GM12878 (cell line): ENCODE measurements at regions not wholly inside any gene's neighbourhood (a gene's known extent, or its start where the extent isn't known, plus 50 kb on each side); places are given as distances from the start of the nearest gene placed in this dataset.

Experiments
- ATAC-seq: fragments of 200-7000 bp; cut with Tn5 transposase; 3 replicates; pipeline ENCODE4 v1.9.1; 2020; ENCODE audit warnings: mild to moderate bottlenecking, moderate library complexity
- BruUV-seq: library from RNA; stranded (reverse); fragments of 400-500 nt; replicated peaks from 2 replicates; lab custom pipeline; 2021; lab: Mats Ljungman, UMichigan
- CTCF ChIA-PET: fragments of 300-600 bp; sonication (Branson Sonifier 250); formaldehyde crosslinking; extraction: SDS; loops from one replicate; lab custom pipeline; 2021; ENCODE audit warnings: inconsistent platforms; lab: Yijun Ruan, JAX
- POLR2A ChIA-PET: fragments of 350-600 bp; formaldehyde crosslinking; extraction: SDS; loops from one replicate; lab custom pipeline; 2021; ENCODE audit warnings: inconsistent platforms; lab: Charles Lee
- RAD21 ChIA-PET: fragments of 300-600 bp; sonication (Branson Sonifier 250); formaldehyde crosslinking; loops from one replicate; lab custom pipeline; 2023; ENCODE audit warnings: antibody characterized with exemption; ENCODE audit not compliant: unreplicated experiment; lab: Charles Lee
- SMC1A ChIA-PET: fragments of 300-600 bp; sonication (Branson Sonifier 250); formaldehyde crosslinking; loops from one replicate; lab custom pipeline; 2023; ENCODE audit not compliant: unreplicated experiment, uncharacterized antibody; lab: Charles Lee
- DNase-seq: peaks from one replicate; pipeline ENCODE4 v3.0.0-alpha.2; 2011; ENCODE audit warnings: low read depth, low spot score
- FAIRE-seq: peaks from 3 replicates; lab custom pipeline; 2011; peaks lifted over from hg19 to GRCh38; lab: Jason Lieb, UNC
- H2AFZ ChIP-seq: 2 replicates; pipeline ENCODE4 v1.6.0; 2011; ENCODE audit warnings: low read depth, low read length, control low read depth; ENCODE audit not compliant: control insufficient read depth
- H3K27ac ChIP-seq: 2 replicates; pipeline ENCODE4 v1.5.1; 2011; ENCODE audit warnings: control low read depth; ENCODE audit not compliant: control insufficient read depth, insufficient read depth
- H3K27me3 ChIP-seq, 2 experiments: replicated peaks in 1 of 2; 2 replicates each; pipeline versions ENCODE4 v1.6.0 to v1.6.1; 2011; ENCODE audit warnings: low read length in 1 of 2; ENCODE audit not compliant: control insufficient read depth in 2 of 2, insufficient read depth in 2 of 2
- H3K36me3 ChIP-seq, 2 experiments: 2 replicates each; pipeline ENCODE4 v1.5.1; 2011; ENCODE audit warnings: low read length in 1 of 2; ENCODE audit not compliant: control insufficient read depth in 2 of 2, insufficient read depth in 2 of 2
- H3K4me1 ChIP-seq: 2 replicates; pipeline ENCODE4 v1.6.1; 2011; ENCODE audit warnings: mild to moderate bottlenecking, low read length, moderate library complexity, mixed read lengths; ENCODE audit not compliant: control insufficient read depth, insufficient read depth
- H3K4me2 ChIP-seq: 2 replicates; pipeline ENCODE4 v1.6.0; 2011; ENCODE audit warnings: control low read depth; ENCODE audit not compliant: control insufficient read depth, insufficient read depth
- H3K4me3 ChIP-seq: fragments of 200-600 bp; sonication (generic); 2 replicates; pipeline ENCODE4 v1.5.1; 2016
- H3K79me2 ChIP-seq: 2 replicates; pipeline ENCODE4 v1.6.0; 2011; ENCODE audit warnings: low read length; ENCODE audit not compliant: control insufficient read depth, insufficient read depth
- H3K9ac ChIP-seq: 2 replicates; pipeline ENCODE4 v1.8.0; 2011; ENCODE audit warnings: low read length, control low read depth, mixed read lengths; ENCODE audit not compliant: control insufficient read depth, insufficient read depth
- H3K9me3 ChIP-seq: replicated peaks from 3 replicates; pipeline ENCODE4 v1.5.1; 2011; ENCODE audit warnings: mild to moderate bottlenecking, low read length; ENCODE audit not compliant: control insufficient read depth, insufficient read depth
- H4K20me1 ChIP-seq: 2 replicates; pipeline ENCODE4 v1.6.0; 2011; ENCODE audit not compliant: control insufficient read depth, insufficient read depth
- BACH1 ChIP-seq: fragments of 450-650 bp; IDR thresholded peaks from 2 replicates; pipeline ENCODE4 v1.6.1; 2017; ENCODE audit warnings: mild to moderate bottlenecking, borderline replicate concordance
- BMI1 ChIP-seq: fragments of 450-650 bp; IDR thresholded peaks from 2 replicates; pipeline ENCODE4 v1.6.1; 2016; ENCODE audit warnings: mild to moderate bottlenecking, moderate library complexity, borderline replicate concordance
- CREB1 ChIP-seq: IDR thresholded peaks from 2 replicates; pipeline ENCODE4 v1.6.1; 2012; ENCODE audit warnings: low read depth, mild to moderate bottlenecking, inconsistent platforms
- ESRRA ChIP-seq: IDR thresholded peaks from 2 replicates; pipeline ENCODE4 v1.6.1; 2012; ENCODE audit warnings: mild to moderate bottlenecking, low read length, improper control_type of control experiment
- JUND ChIP-seq: IDR thresholded peaks from 2 replicates; pipeline ENCODE4 v1.6.1; 2012; ENCODE audit warnings: low read depth, mild to moderate bottlenecking, low read length, improper control_type of control experiment, moderate library complexity
- KAT2A ChIP-seq: conservative IDR thresholded peaks from 2 replicates; pipeline ENCODE4 v1.6.1; 2011; ENCODE audit warnings: low read depth, low read length; ENCODE audit not compliant: control insufficient read depth
- RAD51 ChIP-seq: fragments of 450-650 bp; IDR thresholded peaks from 2 replicates; pipeline ENCODE4 v1.6.1; 2016; ENCODE audit warnings: moderate library complexity, mild to moderate bottlenecking, inconsistent platforms
- TAF1 ChIP-seq: IDR thresholded peaks from 2 replicates; pipeline ENCODE4 v1.6.1; 2011; ENCODE audit warnings: mild to moderate bottlenecking, low read depth, low read length, borderline replicate concordance
- TCF3 ChIP-seq: IDR thresholded peaks from 2 replicates; pipeline ENCODE4 v1.6.1; 2012; ENCODE audit warnings: low read depth, mild to moderate bottlenecking, low read length, borderline replicate concordance; ENCODE audit not compliant: insufficient read depth
- ZZZ3 ChIP-seq: IDR thresholded peaks from 2 replicates; pipeline ENCODE4 v1.6.1; 2011; ENCODE audit warnings: low read depth; ENCODE audit not compliant: control insufficient read depth, insufficient read length
- WGBS: methylation state at CpG from one replicate; pipeline ENCODE4 v1.1.6; 2016; ENCODE audit warnings: low lambda C conversion rate; ENCODE audit not compliant: insufficient replicate concordance, insufficient coverage; ENCODE audit errors: missing lambda C conversion rate; 5-methylcytosine and 5-hydroxymethylcytosine counted together
- in situ Hi-C: fragments of 300-500 bp; cut with MboI; formaldehyde crosslinking; loops from 9 replicates; pipeline ENCODE4 v1.14.3; 2018; ENCODE audit warnings: mixed read lengths
- intact Hi-C: fragments of 100-400 bp; cut with micrococcal nuclease; formaldehyde crosslinking; loops from one replicate; pipeline ENCODE4 v1.14.2; 2022; ENCODE audit not compliant: unreplicated experiment
- TF ChIP-seq, protein P1 (sequence below): fragments of 450-650 bp; IDR thresholded peaks from 2 replicates; pipeline ENCODE4 v1.6.1; 2018; ENCODE audit warnings: mild to moderate bottlenecking, low read depth, moderate library complexity; ENCODE audit not compliant: partially characterized antibody
- TF ChIP-seq, protein P2 (sequence below): fragments of 450-650 bp; formaldehyde crosslinking; IDR thresholded peaks from 2 replicates; pipeline ENCODE4 v1.5.0; 2022; ENCODE audit warnings: mild to moderate bottlenecking, missing genetic modification characterization

DNA sequence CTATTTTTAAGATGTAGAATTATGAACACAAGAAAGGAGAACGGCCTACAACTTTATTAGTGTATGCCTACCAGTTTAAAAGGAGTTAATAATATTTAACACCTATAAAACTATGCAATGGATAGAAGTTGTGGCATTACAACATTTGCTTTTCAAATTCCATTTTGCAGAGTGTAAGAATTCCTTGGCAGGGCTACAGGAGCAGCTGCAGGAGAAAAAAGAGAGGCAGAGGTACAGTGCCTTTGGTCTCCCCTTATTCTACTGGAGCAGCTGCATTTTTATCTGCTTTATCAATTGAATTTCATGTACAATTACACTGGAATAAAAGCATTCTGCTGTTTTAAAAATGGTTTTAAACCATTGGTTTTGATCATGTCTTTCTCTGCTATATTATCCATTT lies 145.7 kb upstream of the KCNH8 start:
- Histone ChIP-seq H2AFZ (no peak overlapping the region), H3K27me3 (no peaks in the 10 kb centered on the region), H4K20me1 (no peaks in the 10 kb centered on the region), H3K27ac (no peak overlapping the region), H3K4me1 (no peaks in the 10 kb centered on the region), H3K36me3 (no peaks in the 10 kb centered on the region), H3K9me3 (no peaks in the 10 kb centered on the region), H3K79me2 (no peaks in the 10 kb centered on the region), H3K9ac (no peak overlapping the region), H3K4me2 (no peak overlapping the region), H3K4me3 (no peak overlapping the region)
- ATAC-seq: no peak
- RAD21 ChIA-PET: no interaction called here
- FAIRE-seq: no peak
- WGBS: 0% methylated on average over 1 of the region's 1 CpG
- TF ChIP-seq, protein P1, sequence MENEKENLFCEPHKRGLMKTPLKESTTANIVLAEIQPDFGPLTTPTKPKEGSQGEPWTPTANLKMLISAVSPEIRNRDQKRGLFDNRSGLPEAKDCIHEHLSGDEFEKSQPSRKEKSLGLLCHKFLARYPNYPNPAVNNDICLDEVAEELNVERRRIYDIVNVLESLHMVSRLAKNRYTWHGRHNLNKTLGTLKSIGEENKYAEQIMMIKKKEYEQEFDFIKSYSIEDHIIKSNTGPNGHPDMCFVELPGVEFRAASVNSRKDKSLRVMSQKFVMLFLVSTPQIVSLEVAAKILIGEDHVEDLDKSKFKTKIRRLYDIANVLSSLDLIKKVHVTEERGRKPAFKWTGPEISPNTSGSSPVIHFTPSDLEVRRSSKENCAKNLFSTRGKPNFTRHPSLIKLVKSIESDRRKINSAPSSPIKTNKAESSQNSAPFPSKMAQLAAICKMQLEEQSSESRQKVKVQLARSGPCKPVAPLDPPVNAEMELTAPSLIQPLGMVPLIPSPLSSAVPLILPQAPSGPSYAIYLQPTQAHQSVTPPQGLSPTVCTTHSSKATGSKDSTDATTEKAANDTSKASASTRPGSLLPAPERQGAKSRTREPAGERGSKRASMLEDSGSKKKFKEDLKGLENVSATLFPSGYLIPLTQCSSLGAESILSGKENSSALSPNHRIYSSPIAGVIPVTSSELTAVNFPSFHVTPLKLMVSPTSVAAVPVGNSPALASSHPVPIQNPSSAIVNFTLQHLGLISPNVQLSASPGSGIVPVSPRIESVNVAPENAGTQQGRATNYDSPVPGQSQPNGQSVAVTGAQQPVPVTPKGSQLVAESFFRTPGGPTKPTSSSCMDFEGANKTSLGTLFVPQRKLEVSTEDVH: no peak
- TF ChIP-seq, protein P2, sequence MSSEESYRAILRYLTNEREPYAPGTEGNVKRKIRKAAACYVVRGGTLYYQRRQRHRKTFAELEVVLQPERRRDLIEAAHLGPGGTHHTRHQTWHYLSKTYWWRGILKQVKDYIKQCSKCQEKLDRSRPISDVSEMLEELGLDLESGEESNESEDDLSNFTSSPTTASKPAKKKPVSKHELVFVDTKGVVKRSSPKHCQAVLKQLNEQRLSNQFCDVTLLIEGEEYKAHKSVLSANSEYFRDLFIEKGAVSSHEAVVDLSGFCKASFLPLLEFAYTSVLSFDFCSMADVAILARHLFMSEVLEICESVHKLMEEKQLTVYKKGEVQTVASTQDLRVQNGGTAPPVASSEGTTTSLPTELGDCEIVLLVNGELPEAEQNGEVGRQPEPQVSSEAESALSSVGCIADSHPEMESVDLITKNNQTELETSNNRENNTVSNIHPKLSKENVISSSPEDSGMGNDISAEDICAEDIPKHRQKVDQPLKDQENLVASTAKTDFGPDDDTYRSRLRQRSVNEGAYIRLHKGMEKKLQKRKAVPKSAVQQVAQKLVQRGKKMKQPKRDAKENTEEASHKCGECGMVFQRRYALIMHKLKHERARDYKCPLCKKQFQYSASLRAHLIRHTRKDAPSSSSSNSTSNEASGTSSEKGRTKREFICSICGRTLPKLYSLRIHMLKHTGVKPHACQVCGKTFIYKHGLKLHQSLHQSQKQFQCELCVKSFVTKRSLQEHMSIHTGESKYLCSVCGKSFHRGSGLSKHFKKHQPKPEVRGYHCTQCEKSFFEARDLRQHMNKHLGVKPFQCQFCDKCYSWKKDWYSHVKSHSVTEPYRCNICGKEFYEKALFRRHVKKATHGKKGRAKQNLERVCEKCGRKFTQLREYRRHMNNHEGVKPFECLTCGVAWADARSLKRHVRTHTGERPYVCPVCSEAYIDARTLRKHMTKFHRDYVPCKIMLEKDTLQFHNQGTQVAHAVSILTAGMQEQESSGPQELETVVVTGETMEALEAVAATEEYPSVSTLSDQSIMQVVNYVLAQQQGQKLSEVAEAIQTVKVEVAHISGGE (CRISPR knock-in tag): no peak
- TF ChIP-seq ZZZ3: no peak
- TF ChIP-seq BACH1: no peak
- TF ChIP-seq TCF3: no peak
- no peak for TF ChIP-seq ESRRA
- TF ChIP-seq BMI1: no peak
- no peak for TF ChIP-seq JUND
- no peak for TF ChIP-seq TAF1
- TF ChIP-seq RAD51: no peak
- TF ChIP-seq KAT2A: no peak
- TF ChIP-seq CREB1: no peak
- CTCF ChIA-PET: no interaction called here
- in situ Hi-C loops (no loop called here), intact Hi-C loops (no loop called here)
- POLR2A ChIA-PET: no interaction called here
- SMC1A ChIA-PET: no interaction called here
- no peak for DNase-seq
- BruUV-seq: no TSS peak
